IPS-18a (cell line): ENCODE measurements at regions not wholly inside any gene's neighbourhood (a gene's known extent, or its start where the extent isn't known, plus 50 kb on each side); places are given as distances from the start of the nearest gene placed in this dataset.

Experiments used
- H3K27ac ChIP-seq: one replicate; pipeline ENCODE4 v1.5.1; 2013; ENCODE audit warnings: low read length
- H3K27me3 ChIP-seq: one replicate; pipeline ENCODE4 v1.6.1; 2013; ENCODE audit warnings: mild to moderate bottlenecking, low read length; ENCODE audit not compliant: control insufficient read depth, insufficient read depth
- H3K36me3 ChIP-seq: one replicate; pipeline ENCODE4 v1.6.1; 2013; ENCODE audit warnings: low read depth, low read length; ENCODE audit not compliant: control insufficient read depth
- H3K4me1 ChIP-seq: one replicate; pipeline ENCODE4 v1.6.1; 2013; ENCODE audit warnings: low read depth, low read length; ENCODE audit not compliant: control insufficient read depth
- H3K4me3 ChIP-seq: one replicate; pipeline ENCODE4 v1.5.1; 2013; ENCODE audit warnings: low read length
- H3K9ac ChIP-seq: one replicate; pipeline ENCODE4 v1.6.1; 2013; ENCODE audit warnings: mild to moderate bottlenecking, low read length, moderate library complexity
- H3K9me3 ChIP-seq: one replicate; pipeline ENCODE4 v1.6.1; 2013; ENCODE audit warnings: low read depth, low read length; ENCODE audit not compliant: control insufficient read depth

DNA sequence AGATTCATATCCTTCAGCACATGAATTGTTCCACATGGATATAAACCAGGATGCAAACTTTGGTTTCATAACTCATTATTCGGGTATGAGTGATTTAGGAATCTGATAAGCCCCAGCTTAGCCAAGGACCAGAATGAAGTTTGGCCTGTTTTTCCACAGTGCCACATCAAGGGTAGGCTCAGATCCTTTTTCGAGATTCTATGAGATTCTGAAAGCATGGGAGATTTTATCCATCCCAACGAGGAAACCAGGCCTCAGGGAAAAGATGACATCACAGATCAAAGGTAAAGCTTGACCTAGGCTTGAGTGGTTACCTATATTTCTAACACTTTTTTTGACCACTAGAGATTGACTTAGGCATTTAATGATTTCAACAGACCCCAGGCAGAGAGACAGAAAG lies 590.8 kb upstream of the PKDCC start:
- Histone ChIP-seq H3K4me1 (no peaks in the 10 kb centered on the region), H3K36me3 (no peaks in the 10 kb centered on the region), H3K27me3 (no peaks in the 10 kb centered on the region), H3K4me3 (no peak overlapping the region), H3K9ac (no peak overlapping the region), H3K27ac (no peak overlapping the region), H3K9me3 (no peaks in the 10 kb centered on the region)

DNA sequence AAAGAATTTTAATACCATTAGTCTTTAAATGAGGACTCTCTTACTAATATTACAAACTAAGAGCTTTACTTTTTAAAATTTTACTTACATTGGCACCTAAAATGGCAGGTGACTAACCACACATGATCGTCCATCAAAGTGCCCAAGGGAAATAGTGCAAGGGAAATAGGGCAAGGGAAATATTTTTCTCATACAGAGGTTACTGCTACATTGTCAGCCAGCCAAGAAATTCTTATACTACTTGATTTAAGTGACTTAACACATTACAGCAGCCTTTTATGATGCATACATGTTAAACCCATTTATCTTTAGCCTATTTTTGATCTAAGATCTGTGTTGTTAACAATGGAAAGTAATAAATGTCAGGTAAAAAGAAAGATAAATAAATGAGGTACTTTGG lies 587.2 kb upstream of the PKDCC start:
- Histone ChIP-seq H3K4me1 (no peaks in the 10 kb centered on the region), H3K27me3 (no peaks in the 10 kb centered on the region), H3K4me3 (no peak overlapping the region), H3K9me3 (no peaks in the 10 kb centered on the region), H3K9ac (no peak overlapping the region), H3K36me3 (no peaks in the 10 kb centered on the region), H3K27ac (no peak overlapping the region)

DNA sequence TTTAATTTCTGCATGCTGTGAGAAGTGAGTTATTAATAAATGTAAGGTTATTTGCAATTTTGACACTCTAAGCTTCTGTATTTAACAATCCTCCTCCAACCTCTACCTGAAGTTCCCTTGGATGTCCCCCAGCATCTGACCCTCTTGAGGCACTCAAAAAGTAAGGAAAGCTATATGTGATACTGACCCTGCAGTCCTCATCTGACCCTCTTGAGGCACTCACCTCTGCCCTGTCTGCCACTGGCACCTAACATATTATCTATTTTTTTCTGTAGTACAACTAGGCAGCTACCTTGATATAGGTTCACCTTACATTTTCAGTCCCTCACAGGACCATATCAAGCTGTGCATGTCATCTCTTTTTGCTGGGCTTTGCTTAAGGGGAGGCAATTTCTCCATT lies 583.4 kb upstream of the PKDCC start:
- no peaks in the 10 kb centered on the region for H3K9me3 ChIP-seq
- no peaks in the 10 kb centered on the region for H3K27me3 ChIP-seq
- H3K9ac ChIP-seq: no peak overlapping the region
- no peaks in the 10 kb centered on the region for H3K4me1 ChIP-seq
- H3K36me3 ChIP-seq: no peaks in the 10 kb centered on the region
- H3K27ac ChIP-seq: no peak overlapping the region
- no peak overlapping the region for H3K4me3 ChIP-seq

DNA sequence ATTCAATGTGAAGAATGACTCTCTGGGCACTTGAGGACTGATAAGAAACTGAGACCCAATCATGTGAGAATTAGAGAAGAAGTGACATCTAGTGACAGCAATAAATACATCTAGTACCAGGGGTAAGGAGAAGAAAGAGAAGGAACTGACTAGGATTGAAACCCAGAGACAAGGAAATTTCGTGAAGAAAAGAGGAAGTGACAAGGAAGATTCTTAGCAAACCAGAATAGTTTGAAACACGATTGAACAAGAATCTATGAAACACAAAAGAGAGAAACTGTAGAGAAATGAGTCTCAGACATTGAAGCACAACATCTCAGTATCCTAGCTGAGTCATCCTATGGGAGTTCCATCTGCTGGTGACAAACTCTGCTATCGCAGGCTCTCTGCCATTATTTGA lies 571.9 kb upstream of the PKDCC start:
- Histone ChIP-seq H3K4me1 (no peaks in the 10 kb centered on the region), H3K27me3 (no peaks in the 10 kb centered on the region), H3K4me3 (no peak overlapping the region), H3K27ac (no peak overlapping the region), H3K9me3 (no peaks in the 10 kb centered on the region), H3K36me3 (no peaks in the 10 kb centered on the region), H3K9ac (no peak overlapping the region)

DNA sequence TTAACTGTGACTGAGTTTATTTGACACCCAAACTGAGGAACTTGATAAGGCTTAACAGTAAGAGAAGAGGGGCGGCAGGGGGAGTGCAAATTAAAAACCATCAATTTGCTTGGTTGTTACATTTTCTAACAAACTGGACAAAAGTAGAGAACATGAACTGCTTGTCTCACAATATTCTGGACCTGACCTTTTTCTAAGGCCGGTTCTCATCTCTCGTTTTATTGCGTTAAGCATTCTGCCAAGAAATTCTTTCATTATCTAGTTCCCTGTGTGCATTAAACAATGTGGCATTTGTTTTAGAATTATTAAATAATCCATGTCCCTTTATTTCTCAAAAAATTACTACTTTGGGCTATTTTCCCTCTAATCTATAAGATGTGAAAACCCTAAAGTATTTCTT lies 565.2 kb upstream of the PKDCC start:
- no peak overlapping the region for H3K4me3 ChIP-seq

DNA sequence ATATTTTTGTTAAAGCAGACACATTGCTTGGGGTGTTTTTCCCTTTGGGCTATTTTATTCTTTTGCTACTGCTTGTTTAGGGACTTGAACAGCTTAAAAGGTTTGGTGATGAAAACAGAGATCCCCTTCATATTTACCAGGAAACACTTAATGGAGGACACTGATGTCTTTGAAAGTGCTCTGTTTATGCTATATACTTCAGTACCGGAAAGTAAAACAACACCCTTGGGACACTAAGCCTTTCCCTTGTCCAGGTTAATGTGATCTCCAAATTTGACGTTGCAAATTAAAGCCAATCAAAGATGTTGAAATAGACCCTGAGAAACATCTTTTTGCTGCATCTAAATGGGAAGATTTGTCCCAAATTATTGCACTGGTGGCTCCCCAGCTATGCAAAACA lies 564.6 kb upstream of the PKDCC start:
- Histone ChIP-seq H3K9ac (no peak overlapping the region), H3K9me3 (no peaks in the 10 kb centered on the region), H3K27me3 (no peaks in the 10 kb centered on the region), H3K4me3 (no peak overlapping the region), H3K4me1 (no peaks in the 10 kb centered on the region), H3K27ac (no peak overlapping the region), H3K36me3 (no peaks in the 10 kb centered on the region)

More for the DNA sequence above, 565.2 kb upstream of the PKDCC start:
- H3K27ac ChIP-seq: no peak overlapping the region
- no peak overlapping the region for H3K9ac ChIP-seq
- H3K9me3 ChIP-seq: no peaks in the 10 kb centered on the region
- no peaks in the 10 kb centered on the region for H3K27me3 ChIP-seq
- H3K36me3 ChIP-seq: no peaks in the 10 kb centered on the region
- no peaks in the 10 kb centered on the region for H3K4me1 ChIP-seq

DNA sequence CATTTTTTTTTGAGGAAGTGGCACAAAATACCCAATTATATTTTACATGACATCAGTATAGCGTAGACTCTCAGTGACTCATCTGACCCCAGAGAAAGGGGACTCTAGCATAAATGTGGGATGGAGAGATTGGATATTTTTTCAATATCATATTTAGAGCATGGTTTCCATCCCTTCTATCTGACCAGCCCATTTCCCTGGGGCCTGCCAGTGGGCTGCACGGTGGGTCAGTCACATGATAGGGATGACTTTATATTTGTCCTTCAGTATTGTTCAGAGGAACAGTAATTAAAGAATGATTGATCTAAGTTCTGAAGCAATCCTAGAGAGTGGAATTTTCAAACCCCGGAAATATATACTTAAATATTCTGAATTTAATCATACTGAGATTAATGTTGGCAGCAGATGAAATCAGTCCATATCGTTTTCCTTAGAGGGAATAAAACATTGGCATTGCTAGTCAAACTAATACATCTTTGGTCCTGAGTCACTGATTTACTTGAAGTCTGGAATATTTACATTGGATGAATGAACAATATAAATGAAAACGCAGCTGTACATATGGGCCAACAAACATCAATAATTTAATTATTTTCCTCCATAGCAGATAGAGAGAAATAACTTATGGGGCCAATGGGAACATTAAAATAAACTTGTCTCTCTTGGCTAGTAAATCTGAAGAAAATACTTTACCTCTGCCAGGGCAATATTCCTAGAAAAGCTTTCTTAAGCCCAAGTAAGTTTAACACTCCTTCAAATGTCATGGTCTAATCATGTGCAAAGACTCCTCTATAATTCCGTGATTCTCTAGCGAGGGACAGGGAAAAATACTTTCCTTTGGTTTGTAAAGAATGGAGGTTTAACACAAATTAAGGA lies 563.6 kb upstream of the PKDCC start:
- Histone ChIP-seq H3K27ac (no peak overlapping the region), H3K9ac (no peak overlapping the region), H3K36me3 (no peaks in the 10 kb centered on the region), H3K27me3 (no peaks in the 10 kb centered on the region), H3K4me3 (no peak overlapping the region), H3K4me1 (no peaks in the 10 kb centered on the region), H3K9me3 (no peaks in the 10 kb centered on the region)

DNA sequence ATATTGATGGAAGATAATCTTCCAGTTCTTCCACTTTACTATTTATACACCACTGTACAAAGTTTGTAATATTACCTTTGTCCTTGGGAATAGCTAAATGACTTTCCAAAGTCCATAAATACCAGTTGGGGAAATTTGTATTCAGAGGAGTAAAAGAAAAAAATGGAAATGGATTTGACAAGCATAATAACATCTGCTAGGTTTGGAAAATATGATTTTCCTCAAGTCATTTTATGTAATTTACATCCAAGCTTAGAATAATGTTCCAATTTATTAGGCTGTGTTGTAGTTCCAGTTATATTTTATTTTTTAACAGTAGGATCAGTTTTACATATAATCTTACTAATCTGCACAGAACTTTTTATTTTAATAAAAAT lies 563.0 kb upstream of the PKDCC start:
- H3K4me1 ChIP-seq: no peaks in the 10 kb centered on the region
- no peak overlapping the region for H3K4me3 ChIP-seq
- H3K9me3 ChIP-seq: peaks cover 2% of the 10 kb centered on the region
- H3K36me3 ChIP-seq: no peaks in the 10 kb centered on the region
- no peaks in the 10 kb centered on the region for H3K27me3 ChIP-seq
- no peak overlapping the region for H3K9ac ChIP-seq
- H3K27ac ChIP-seq: no peak overlapping the region

DNA sequence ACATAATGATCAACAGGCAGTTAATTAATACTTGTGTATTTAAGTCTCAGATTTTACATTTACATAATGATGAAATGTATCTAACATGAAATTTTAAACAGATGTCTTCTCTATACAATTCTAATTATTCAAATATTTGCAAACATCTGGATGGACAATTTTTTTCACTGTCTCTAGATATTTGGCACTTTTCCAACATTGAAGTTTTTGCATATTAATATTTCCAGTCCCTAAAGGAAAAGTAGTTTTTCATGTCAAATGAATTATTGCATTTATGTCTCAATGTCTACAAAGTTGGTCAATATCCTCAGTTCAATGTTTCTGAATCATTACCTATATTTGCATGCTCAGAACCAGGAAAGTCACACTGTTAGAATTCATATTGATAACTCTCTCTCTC lies 560.9 kb upstream of the PKDCC start:
- no peaks in the 10 kb centered on the region for H3K4me1 ChIP-seq
- no peaks in the 10 kb centered on the region for H3K27me3 ChIP-seq
- H3K36me3 ChIP-seq: no peaks in the 10 kb centered on the region
- peaks cover 3% of the 10 kb centered on the region for H3K9me3 ChIP-seq
- no peak overlapping the region for H3K27ac ChIP-seq
- no peak overlapping the region for H3K4me3 ChIP-seq
- no peak overlapping the region for H3K9ac ChIP-seq

DNA sequence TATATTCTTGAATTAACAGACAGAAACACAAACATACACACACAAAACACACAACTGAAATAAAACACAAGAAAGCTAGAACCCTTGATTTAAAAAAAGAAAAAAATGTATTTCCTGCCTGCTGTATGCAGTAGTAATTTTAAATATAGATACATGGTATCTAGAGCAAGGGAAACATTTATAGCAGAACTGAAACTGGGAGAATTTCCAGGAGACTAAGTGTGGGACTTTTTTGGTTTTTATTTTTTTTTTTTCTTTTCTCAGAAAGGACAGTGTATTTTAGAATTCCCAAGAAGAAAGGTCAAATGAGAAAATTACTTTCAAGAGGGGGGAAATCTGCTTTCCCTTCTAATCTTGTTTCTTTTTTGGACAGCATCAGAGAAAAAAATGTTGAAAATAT lies 558.9 kb upstream of the PKDCC start:
- no peaks in the 10 kb centered on the region for H3K36me3 ChIP-seq
- H3K27ac ChIP-seq: no peak overlapping the region
- peaks cover 3% of the 10 kb centered on the region for H3K9me3 ChIP-seq
- no peak overlapping the region for H3K4me3 ChIP-seq
- no peaks in the 10 kb centered on the region for H3K27me3 ChIP-seq
- no peak overlapping the region for H3K9ac ChIP-seq
- no peaks in the 10 kb centered on the region for H3K4me1 ChIP-seq

DNA sequence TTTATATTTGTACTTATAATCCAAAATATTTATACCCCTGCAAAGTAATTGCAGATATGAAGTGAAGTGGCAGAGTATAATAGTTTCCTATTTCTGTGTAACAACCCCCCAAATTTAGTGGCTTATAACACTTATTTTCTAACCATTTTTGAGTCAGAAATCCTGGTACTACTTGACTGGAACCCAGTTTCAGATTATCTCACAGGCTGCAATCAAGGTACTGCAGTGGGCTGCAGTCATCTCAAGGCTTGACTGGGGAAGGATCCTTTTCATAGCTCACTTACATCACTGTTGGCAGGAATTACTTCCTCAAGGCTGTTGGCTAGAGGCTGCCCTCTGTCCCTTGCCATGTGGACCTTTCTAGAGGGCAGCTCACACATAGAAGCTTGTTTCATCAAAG lies 558.2 kb upstream of the PKDCC start:
- Histone ChIP-seq H3K9ac (no peak overlapping the region), H3K27ac (no peak overlapping the region), H3K4me3 (no peak overlapping the region), H3K36me3 (no peaks in the 10 kb centered on the region), H3K27me3 (no peaks in the 10 kb centered on the region), H3K9me3 (peaks cover 7% of the 10 kb centered on the region), H3K4me1 (no peaks in the 10 kb centered on the region)

DNA sequence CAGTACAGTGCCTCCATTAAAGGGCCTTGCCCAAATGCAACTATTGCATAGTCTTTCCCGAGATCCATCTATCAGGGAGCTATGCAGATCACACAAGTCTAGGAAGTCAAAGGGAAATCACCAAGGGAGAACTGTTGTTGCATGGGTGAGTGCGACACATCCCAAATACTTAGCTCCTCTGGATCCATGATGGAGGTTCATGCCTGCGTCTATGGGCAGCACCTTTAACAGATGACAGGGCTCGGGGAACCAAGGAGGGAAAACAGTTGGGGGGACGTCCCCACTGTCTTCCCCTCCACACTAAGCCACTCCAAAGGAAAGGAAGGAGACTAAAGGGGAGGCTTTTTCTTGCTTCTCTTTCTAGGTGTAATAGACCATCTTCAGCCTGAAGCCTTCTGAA lies 552.8 kb upstream of the PKDCC start:
- H3K4me3 ChIP-seq: no peak overlapping the region
- H3K9ac ChIP-seq: no peak overlapping the region
- no peaks in the 10 kb centered on the region for H3K4me1 ChIP-seq
- no peak overlapping the region for H3K27ac ChIP-seq
- H3K9me3 ChIP-seq: peaks cover 34% of the 10 kb centered on the region
- H3K36me3 ChIP-seq: no peaks in the 10 kb centered on the region
- H3K27me3 ChIP-seq: no peaks in the 10 kb centered on the region
